WTC11 (cell line): ENCODE measurements at regions not wholly inside any gene's neighbourhood (a gene's known extent, or its start where the extent isn't known, plus 50 kb on each side); places are given as distances from the start of the nearest gene placed in this dataset.

Source experiments
- CREB1 ChIP-seq: sonication (generic); formaldehyde crosslinking; IDR thresholded peaks from 2 replicates; pipeline ENCODE4 v1.8.0; 2023; ENCODE audit warnings: mild to moderate bottlenecking, missing genetic modification reagents
- MXD4 ChIP-seq: fragments of 250-450 bp; sonication (Bioruptor Pico); IDR thresholded peaks from 2 replicates; pipeline ENCODE4 v1.8.0; 2021; ENCODE audit warnings: mild to moderate bottlenecking, moderate library complexity, borderline replicate concordance
- NR2C2 ChIP-seq: sonication (generic); formaldehyde crosslinking; IDR thresholded peaks from 2 replicates; pipeline ENCODE4 v1.8.0; 2022; ENCODE audit warnings: mild to moderate bottlenecking, missing genetic modification reagents
- RELA ChIP-seq: sonication (generic); formaldehyde crosslinking; IDR thresholded peaks from 2 replicates; pipeline ENCODE4 v1.8.1; 2022; ENCODE audit warnings: missing genetic modification reagents, mild to moderate bottlenecking, borderline replicate concordance
- TF ChIP-seq, protein P1 (sequence below): fragments of 200-600 bp; IDR thresholded peaks from 2 replicates; pipeline ENCODE4 v1.8.0; 2022; ENCODE audit warnings: antibody characterized with exemption
- TF ChIP-seq, protein P2 (sequence below): sonication (generic); formaldehyde crosslinking; IDR thresholded peaks from 2 replicates; pipeline ENCODE4 v1.8.0; 2022; ENCODE audit warnings: mild to moderate bottlenecking, missing genetic modification reagents
- TF ChIP-seq, protein P3 (sequence below): sonication (generic); formaldehyde crosslinking; IDR thresholded peaks from 2 replicates; pipeline ENCODE4 v1.8.1; 2023; ENCODE audit warnings: mild to moderate bottlenecking, missing genetic modification reagents
- TF ChIP-seq, protein P4 (sequence below): sonication (generic); formaldehyde crosslinking; IDR thresholded peaks from 2 replicates; pipeline ENCODE4 v1.8.0; 2022; ENCODE audit warnings: mild to moderate bottlenecking, missing genetic modification reagents

DNA sequence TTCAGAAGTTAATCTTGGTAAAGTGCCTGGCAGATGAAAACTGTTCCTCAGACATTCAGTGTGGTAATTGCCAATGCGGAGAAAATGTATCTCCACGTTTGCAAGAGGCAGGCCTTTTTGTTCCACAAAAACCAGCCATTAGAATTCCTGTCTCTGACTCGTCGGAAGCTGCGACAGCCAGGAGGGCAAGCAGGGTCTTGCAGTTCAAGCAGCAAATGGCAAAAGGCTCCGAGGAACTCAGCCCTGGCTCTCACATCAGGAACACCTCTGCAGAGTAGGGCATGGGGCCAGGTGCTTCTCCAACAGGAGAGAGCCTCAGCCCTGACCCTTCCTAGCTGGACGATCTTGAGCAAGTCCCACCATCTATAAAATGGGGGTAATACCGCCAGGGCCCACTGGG, 69.0 kb upstream of the CPLX2 start:
- TF ChIP-seq, protein P1, sequence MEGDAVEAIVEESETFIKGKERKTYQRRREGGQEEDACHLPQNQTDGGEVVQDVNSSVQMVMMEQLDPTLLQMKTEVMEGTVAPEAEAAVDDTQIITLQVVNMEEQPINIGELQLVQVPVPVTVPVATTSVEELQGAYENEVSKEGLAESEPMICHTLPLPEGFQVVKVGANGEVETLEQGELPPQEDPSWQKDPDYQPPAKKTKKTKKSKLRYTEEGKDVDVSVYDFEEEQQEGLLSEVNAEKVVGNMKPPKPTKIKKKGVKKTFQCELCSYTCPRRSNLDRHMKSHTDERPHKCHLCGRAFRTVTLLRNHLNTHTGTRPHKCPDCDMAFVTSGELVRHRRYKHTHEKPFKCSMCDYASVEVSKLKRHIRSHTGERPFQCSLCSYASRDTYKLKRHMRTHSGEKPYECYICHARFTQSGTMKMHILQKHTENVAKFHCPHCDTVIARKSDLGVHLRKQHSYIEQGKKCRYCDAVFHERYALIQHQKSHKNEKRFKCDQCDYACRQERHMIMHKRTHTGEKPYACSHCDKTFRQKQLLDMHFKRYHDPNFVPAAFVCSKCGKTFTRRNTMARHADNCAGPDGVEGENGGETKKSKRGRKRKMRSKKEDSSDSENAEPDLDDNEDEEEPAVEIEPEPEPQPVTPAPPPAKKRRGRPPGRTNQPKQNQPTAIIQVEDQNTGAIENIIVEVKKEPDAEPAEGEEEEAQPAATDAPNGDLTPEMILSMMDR, result no peak
- TF ChIP-seq CREB1 (CRISPR knock-in tag) (no peak), RELA (no peak), MXD4 (CRISPR knock-in tag) (no peak), NR2C2 (CRISPR knock-in tag) (no peak)
- TF ChIP-seq, protein P2, sequence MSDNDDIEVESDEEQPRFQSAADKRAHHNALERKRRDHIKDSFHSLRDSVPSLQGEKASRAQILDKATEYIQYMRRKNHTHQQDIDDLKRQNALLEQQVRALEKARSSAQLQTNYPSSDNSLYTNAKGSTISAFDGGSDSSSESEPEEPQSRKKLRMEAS (CRISPR knock-in tag), result no peak
- TF ChIP-seq, protein P3, sequence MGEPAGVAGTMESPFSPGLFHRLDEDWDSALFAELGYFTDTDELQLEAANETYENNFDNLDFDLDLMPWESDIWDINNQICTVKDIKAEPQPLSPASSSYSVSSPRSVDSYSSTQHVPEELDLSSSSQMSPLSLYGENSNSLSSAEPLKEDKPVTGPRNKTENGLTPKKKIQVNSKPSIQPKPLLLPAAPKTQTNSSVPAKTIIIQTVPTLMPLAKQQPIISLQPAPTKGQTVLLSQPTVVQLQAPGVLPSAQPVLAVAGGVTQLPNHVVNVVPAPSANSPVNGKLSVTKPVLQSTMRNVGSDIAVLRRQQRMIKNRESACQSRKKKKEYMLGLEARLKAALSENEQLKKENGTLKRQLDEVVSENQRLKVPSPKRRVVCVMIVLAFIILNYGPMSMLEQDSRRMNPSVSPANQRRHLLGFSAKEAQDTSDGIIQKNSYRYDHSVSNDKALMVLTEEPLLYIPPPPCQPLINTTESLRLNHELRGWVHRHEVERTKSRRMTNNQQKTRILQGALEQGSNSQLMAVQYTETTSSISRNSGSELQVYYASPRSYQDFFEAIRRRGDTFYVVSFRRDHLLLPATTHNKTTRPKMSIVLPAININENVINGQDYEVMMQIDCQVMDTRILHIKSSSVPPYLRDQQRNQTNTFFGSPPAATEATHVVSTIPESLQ (CRISPR knock-in tag), result no peak
- TF ChIP-seq, protein P4, sequence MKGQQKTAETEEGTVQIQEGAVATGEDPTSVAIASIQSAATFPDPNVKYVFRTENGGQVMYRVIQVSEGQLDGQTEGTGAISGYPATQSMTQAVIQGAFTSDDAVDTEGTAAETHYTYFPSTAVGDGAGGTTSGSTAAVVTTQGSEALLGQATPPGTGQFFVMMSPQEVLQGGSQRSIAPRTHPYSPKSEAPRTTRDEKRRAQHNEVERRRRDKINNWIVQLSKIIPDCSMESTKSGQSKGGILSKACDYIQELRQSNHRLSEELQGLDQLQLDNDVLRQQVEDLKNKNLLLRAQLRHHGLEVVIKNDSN (CRISPR knock-in tag), result no peak
